PC-9 (cell line): ENCODE measurements at regions not wholly inside any gene's neighbourhood (a gene's known extent, or its start where the extent isn't known, plus 50 kb on each side); places are given as distances from the start of the nearest gene placed in this dataset.

ENCODE experiments used
- BruUV-seq: library from RNA; stranded (reverse); fragments of 400-500 nt; replicated peaks from 2 replicates; lab custom pipeline; 2021; lab: Mats Ljungman, UMichigan
- CTCF ChIA-PET: fragments of 300-600 bp; sonication (Branson Sonifier 250); formaldehyde crosslinking; loops from one replicate; lab custom pipeline; 2022; ENCODE audit warnings: antibody characterized with exemption; lab: Charles Lee
- POLR2A ChIA-PET: fragments of 300-600 bp; sonication (Branson Sonifier 250); formaldehyde crosslinking; loops from one replicate; lab custom pipeline; 2022; ENCODE audit warnings: antibody characterized with exemption; ENCODE audit not compliant: unreplicated experiment; lab: Charles Lee
- DNase-seq, 2 experiments: peaks; one replicate each; pipeline versions ENCODE4 v3.0.0 to v3.0.0-alpha.2; 2015 to 2022; ENCODE audit warnings: mixed read lengths in 1 of 2
- H2AFZ ChIP-seq: fragments of 200-600 bp; sonication (generic); 2 replicates; pipeline ENCODE4 v1.8.1; 2017; ENCODE audit warnings: antibody characterized with exemption
- H3F3A ChIP-seq: fragments of 200-600 bp; sonication (generic); 2 replicates; pipeline ENCODE4 v1.8.1; 2017; ENCODE audit warnings: antibody characterized with exemption, mild to moderate bottlenecking, low read depth; ENCODE audit not compliant: insufficient read depth
- H3K27ac ChIP-seq: fragments of 200-600 bp; sonication (generic); 2 replicates; pipeline ENCODE4 v1.6.1; 2016; ENCODE audit warnings: mixed run types
- H3K27me3 ChIP-seq: fragments of 200-600 bp; sonication (generic); 2 replicates; pipeline ENCODE4 v1.6.1; 2016; ENCODE audit warnings: low read depth, mixed run types; ENCODE audit not compliant: insufficient read depth
- H3K36me3 ChIP-seq: fragments of 200-600 bp; sonication (generic); 2 replicates; pipeline ENCODE4 v1.6.1; 2016; ENCODE audit warnings: low read depth, mixed run types
- H3K4me1 ChIP-seq: fragments of 200-600 bp; sonication (generic); replicated peaks from 2 replicates; pipeline ENCODE4 v1.6.1; 2016; ENCODE audit warnings: mixed run types; ENCODE audit not compliant: insufficient read depth
- H3K4me2 ChIP-seq: fragments of 200-600 bp; sonication (generic); 2 replicates; pipeline ENCODE4 v1.6.1; 2017; ENCODE audit warnings: mixed run types
- H3K4me3 ChIP-seq: fragments of 200-600 bp; sonication (generic); 2 replicates; pipeline ENCODE4 v1.6.1; 2016; ENCODE audit warnings: mixed run types
- H3K79me2 ChIP-seq: fragments of 200-600 bp; sonication (generic); 2 replicates; pipeline ENCODE4 v1.6.1; 2017; ENCODE audit warnings: low read depth, mixed run types
- H3K9me2 ChIP-seq: fragments of 200-600 bp; sonication (generic); 2 replicates; pipeline ENCODE4 v1.8.1; 2017; ENCODE audit warnings: mild to moderate bottlenecking; ENCODE audit not compliant: insufficient read depth
- H3K9me3 ChIP-seq: fragments of 200-600 bp; sonication (generic); 2 replicates; pipeline ENCODE4 v1.8.1; 2016; ENCODE audit warnings: low read depth; ENCODE audit not compliant: insufficient read depth
- H4K20me1 ChIP-seq: fragments of 200-600 bp; sonication (generic); 2 replicates; pipeline ENCODE4 v1.8.1; 2017; ENCODE audit not compliant: insufficient read depth
- EZH2 ChIP-seq: fragments of 200-600 bp; sonication (generic); IDR thresholded peaks from 2 replicates; pipeline ENCODE4 v1.8.0; 2017; ENCODE audit warnings: antibody characterized with exemption, low read depth
- intact Hi-C: fragments of 100-400 bp; cut with micrococcal nuclease; formaldehyde crosslinking; loops from one replicate; pipeline ENCODE4 v1.10.0; 2022; ENCODE audit not compliant: unreplicated experiment
- TF ChIP-seq, protein P1 (sequence below): fragments of 200-600 bp; sonication (generic); conservative IDR thresholded peaks from 2 replicates; pipeline ENCODE4 v1.6.1; 2017; ENCODE audit warnings: mixed run types, antibody characterized with exemption, mild to moderate bottlenecking, moderate library complexity

DNA sequence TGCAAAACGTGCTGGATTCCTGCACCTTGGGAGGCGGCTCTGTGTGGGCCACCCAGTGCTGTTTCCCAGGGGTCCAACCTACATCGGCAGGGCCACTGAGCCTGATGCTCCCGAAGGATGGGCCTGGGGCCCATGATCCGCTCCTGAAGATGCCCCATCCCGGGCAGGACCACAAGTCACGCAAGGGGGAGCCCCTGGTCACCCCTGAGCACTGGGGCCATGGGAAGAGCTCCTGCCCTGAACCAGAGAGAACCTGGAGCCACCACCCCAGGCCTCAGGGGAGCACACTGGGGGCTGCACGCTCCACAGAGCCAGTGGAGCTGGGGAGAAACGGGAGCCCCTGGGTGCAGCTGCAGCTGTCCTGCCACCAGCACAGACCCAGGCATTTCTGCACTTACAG, 124.6 kb upstream of the SFSWAP start:
- Histone ChIP-seq H2AFZ (no peak overlapping the region), H3K27me3 (peaks cover 62% of the 10 kb centered on the region), H3K27ac (no peak overlapping the region), H3K9me3 (no peaks in the 10 kb centered on the region), H3K9me2 (no peaks in the 10 kb centered on the region), H4K20me1 (no peaks in the 10 kb centered on the region), H3K36me3 (no peaks in the 10 kb centered on the region), H3K79me2 (no peaks in the 10 kb centered on the region), H3K4me1 (no peaks in the 10 kb centered on the region), H3K4me2 (no peak overlapping the region), H3F3A (no peaks in the 10 kb centered on the region), H3K4me3 (no peak overlapping the region)
- no TSS peak for BruUV-seq
- CTCF ChIA-PET: no interaction called here
- intact Hi-C loops: no loop called here
- POLR2A ChIA-PET: no interaction called here
- TF ChIP-seq, protein P1, sequence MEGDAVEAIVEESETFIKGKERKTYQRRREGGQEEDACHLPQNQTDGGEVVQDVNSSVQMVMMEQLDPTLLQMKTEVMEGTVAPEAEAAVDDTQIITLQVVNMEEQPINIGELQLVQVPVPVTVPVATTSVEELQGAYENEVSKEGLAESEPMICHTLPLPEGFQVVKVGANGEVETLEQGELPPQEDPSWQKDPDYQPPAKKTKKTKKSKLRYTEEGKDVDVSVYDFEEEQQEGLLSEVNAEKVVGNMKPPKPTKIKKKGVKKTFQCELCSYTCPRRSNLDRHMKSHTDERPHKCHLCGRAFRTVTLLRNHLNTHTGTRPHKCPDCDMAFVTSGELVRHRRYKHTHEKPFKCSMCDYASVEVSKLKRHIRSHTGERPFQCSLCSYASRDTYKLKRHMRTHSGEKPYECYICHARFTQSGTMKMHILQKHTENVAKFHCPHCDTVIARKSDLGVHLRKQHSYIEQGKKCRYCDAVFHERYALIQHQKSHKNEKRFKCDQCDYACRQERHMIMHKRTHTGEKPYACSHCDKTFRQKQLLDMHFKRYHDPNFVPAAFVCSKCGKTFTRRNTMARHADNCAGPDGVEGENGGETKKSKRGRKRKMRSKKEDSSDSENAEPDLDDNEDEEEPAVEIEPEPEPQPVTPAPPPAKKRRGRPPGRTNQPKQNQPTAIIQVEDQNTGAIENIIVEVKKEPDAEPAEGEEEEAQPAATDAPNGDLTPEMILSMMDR: no peak
- no peak for TF ChIP-seq EZH2
- DNase-seq: no peak

DNA sequence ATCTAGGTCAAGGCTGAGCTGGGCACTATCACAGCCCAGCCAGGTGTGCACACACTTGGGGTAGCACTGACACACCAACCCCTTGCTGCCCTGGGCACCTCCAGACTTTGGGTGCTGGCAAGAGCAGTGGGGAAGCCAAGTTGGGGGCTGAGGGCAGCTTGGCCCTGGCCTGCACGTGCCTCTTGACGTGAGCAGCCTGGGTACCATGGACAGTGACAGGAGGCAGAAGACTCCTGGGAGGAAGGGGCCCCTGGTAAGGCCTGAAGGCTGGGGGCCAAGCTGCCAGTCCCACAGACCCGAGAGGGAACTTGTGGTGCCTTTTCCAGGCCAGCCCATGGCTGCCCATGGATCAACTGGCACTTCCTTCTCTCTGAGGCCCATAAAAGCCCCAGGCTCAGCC, 124.1 kb upstream of the SFSWAP start:
- H3K4me1 ChIP-seq: no peaks in the 10 kb centered on the region
- DNase-seq: no peak
- no peak overlapping the region for H3K27ac ChIP-seq
- POLR2A ChIA-PET: no interaction called here
- no peaks in the 10 kb centered on the region for H3K9me3 ChIP-seq
- H3K79me2 ChIP-seq: no peaks in the 10 kb centered on the region
- intact Hi-C loops: no loop called here
- no peak overlapping the region for H3K4me3 ChIP-seq
- TF ChIP-seq EZH2: no peak
- TF ChIP-seq, protein P1: no peak
- H3F3A ChIP-seq: no peaks in the 10 kb centered on the region
- H3K27me3 ChIP-seq: peaks cover 67% of the 10 kb centered on the region
- no peaks in the 10 kb centered on the region for H3K9me2 ChIP-seq
- H3K4me2 ChIP-seq: no peak overlapping the region
- H4K20me1 ChIP-seq: no peaks in the 10 kb centered on the region
- no peak overlapping the region for H2AFZ ChIP-seq
- BruUV-seq: no TSS peak
- H3K36me3 ChIP-seq: no peaks in the 10 kb centered on the region
- CTCF ChIA-PET: no interaction called here

- intact Hi-C loops: no loop called here
- no peak overlapping the region for H3K4me2 ChIP-seq
- H3K27me3 ChIP-seq: peaks cover 75% of the 10 kb centered on the region
- no peak for TF ChIP-seq EZH2
- TF ChIP-seq, protein P1: no peak
- no peaks in the 10 kb centered on the region for H4K20me1 ChIP-seq
- H3K79me2 ChIP-seq: no peaks in the 10 kb centered on the region
- H2AFZ ChIP-seq: no peak overlapping the region
- no peak for DNase-seq
- H3K27ac ChIP-seq: no peak overlapping the region
- no peaks in the 10 kb centered on the region for H3K4me1 ChIP-seq
- no peaks in the 10 kb centered on the region for H3F3A ChIP-seq
- CTCF ChIA-PET: no interaction called here
- H3K9me3 ChIP-seq: no peaks in the 10 kb centered on the region
- no peaks in the 10 kb centered on the region for H3K36me3 ChIP-seq
- H3K4me3 ChIP-seq: no peak overlapping the region
- H3K9me2 ChIP-seq: no peaks in the 10 kb centered on the region
- no TSS peak for BruUV-seq
- POLR2A ChIA-PET: no interaction called here
Measured at GRCh38 chr12:131587565-131587964, 123.3 kb upstream of the SFSWAP start.
